Gastroesophageal sphincter (tissue), 3 donors: ENCODE measurements at regions not wholly inside any gene's neighbourhood (a gene's known extent, or its start where the extent isn't known, plus 50 kb on each side); places are given as distances from the start of the nearest gene placed in this dataset.

Experiments used
- POLR2A ChIP-seq, 2 donors: fragments of 450-650 bp; IDR thresholded peaks; one replicate each; pipeline ENCODE4 v1.6.1; 2017; ENCODE audit warnings: antibody characterized with exemption in 2 of 2, mild to moderate bottlenecking in 2 of 2, moderate library complexity in 1 of 2
- TF ChIP-seq, protein P1 (sequence below), 4 experiments: fragments of 200-600 bp in 2 of 4; fragments of 450-650 bp in 2 of 4; sonication (generic) in 1 of 4; IDR thresholded peaks; one replicate each; pipeline ENCODE4 v1.5.1; 2017 to 2019; ENCODE audit warnings: antibody characterized with exemption in 4 of 4, mild to moderate bottlenecking in 2 of 4, moderate library complexity in 2 of 4

DNA sequence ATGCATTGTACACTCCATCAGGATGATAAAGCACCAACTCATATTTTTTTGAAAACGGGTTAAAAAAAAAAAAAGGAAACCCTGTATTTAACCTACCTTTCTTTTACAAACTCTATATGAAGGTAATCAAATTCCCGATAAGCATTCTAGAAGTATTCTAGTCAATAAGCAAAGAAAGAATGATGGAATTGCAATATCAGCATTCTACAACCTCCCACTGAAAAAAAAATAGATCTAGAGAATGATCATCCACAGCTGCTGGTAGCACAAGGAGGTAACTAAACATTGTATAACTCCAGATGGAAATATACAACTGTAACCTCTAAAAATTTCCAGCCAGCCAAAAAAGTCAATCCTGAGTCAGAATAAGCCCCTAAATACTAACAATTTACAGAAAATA is 95.3 kb upstream of the DCC start:
- TF ChIP-seq POLR2A (IDR thresholded peaks at IDR 0.05) = no peak
- TF ChIP-seq, protein P1, sequence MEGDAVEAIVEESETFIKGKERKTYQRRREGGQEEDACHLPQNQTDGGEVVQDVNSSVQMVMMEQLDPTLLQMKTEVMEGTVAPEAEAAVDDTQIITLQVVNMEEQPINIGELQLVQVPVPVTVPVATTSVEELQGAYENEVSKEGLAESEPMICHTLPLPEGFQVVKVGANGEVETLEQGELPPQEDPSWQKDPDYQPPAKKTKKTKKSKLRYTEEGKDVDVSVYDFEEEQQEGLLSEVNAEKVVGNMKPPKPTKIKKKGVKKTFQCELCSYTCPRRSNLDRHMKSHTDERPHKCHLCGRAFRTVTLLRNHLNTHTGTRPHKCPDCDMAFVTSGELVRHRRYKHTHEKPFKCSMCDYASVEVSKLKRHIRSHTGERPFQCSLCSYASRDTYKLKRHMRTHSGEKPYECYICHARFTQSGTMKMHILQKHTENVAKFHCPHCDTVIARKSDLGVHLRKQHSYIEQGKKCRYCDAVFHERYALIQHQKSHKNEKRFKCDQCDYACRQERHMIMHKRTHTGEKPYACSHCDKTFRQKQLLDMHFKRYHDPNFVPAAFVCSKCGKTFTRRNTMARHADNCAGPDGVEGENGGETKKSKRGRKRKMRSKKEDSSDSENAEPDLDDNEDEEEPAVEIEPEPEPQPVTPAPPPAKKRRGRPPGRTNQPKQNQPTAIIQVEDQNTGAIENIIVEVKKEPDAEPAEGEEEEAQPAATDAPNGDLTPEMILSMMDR (IDR thresholded peaks at IDR 0.05) = no peak
